ENCODE measurements at regions not wholly inside any gene's neighbourhood (a gene's known extent, or its start where the extent isn't known, plus 50 kb on each side); places are given as distances from the start of the nearest gene placed in this dataset.

GRCh38 chr14:96986256-96987085 lies 189.3 kb downstream of the VRK1 start:
- DNase-seq = no peak

GRCh38 chr14:96987086-96987474 lies 189.9 kb downstream of the VRK1 start:
- no peak for DNase-seq

GRCh38 chr14:96987771-96988170 lies 190.6 kb downstream of the VRK1 start:
- DNase-seq = no peak

GRCh38 chr14:96989306-96989705 lies 192.1 kb downstream of the VRK1 start:
- DNase-seq = no peak

GRCh38 chr14:96991226-96991625 lies 194.0 kb downstream of the VRK1 start:
- DNase-seq = no peak

GRCh38 chr14:96994999-96995398 lies 197.8 kb downstream of the VRK1 start:
- no peak for DNase-seq

GRCh38 chr14:96997269-96997668 lies 200.1 kb downstream of the VRK1 start:
- DNase-seq = no peak

- DNase-seq = no peak
These were observed 200.8 kb downstream of the VRK1 start for GRCh38 chr14:96997996-96998395.

- DNase-seq = no peak
These were observed 202.5 kb downstream of the VRK1 start for GRCh38 chr14:96999654-97000155.

- DNase-seq = no peak
These were observed 205.3 kb downstream of the VRK1 start for GRCh38 chr14:97002454-97002853.

GRCh38 chr14:97005934-97006333 lies 208.8 kb downstream of the VRK1 start:
- no peak for DNase-seq

GRCh38 chr14:97010491-97011160 lies 213.4 kb downstream of the VRK1 start:
- DNase-seq = no peak

GRCh38 chr14:97013878-97014277 lies 216.7 kb downstream of the VRK1 start:
- no peak for DNase-seq

- no peak for DNase-seq
These were observed 223.8 kb downstream of the VRK1 start for GRCh38 chr14:97021001-97021400.

GRCh38 chr14:97021571-97022168 lies 224.5 kb downstream of the VRK1 start:
- DNase-seq = no peak

GRCh38 chr14:97022741-97023140 lies 225.6 kb downstream of the VRK1 start:
- DNase-seq = no peak

- no peak for DNase-seq
These were observed 226.7 kb downstream of the VRK1 start for GRCh38 chr14:97023871-97024270.

GRCh38 chr14:97024300-97024699 lies 227.1 kb downstream of the VRK1 start:
- no peak for DNase-seq

- DNase-seq = no peak
These were observed 228.5 kb downstream of the VRK1 start for GRCh38 chr14:97025722-97026121.

GRCh38 chr14:97027256-97027999 lies 230.2 kb downstream of the VRK1 start:
- DNase-seq = no peak

GRCh38 chr14:97028382-97028781 lies 231.2 kb downstream of the VRK1 start:
- DNase-seq = no peak

GRCh38 chr14:97029800-97030199 lies 232.6 kb downstream of the VRK1 start:
- no peak for DNase-seq

- DNase-seq = no peak
These were observed 234.3 kb downstream of the VRK1 start for GRCh38 chr14:97031530-97031929.

Data from RPMI8226 (cell line).